Nephron progenitor cell (in vitro differentiated cells): ENCODE measurements at regions not wholly inside any gene's neighbourhood (a gene's known extent, or its start where the extent isn't known, plus 50 kb on each side); places are given as distances from the start of the nearest gene placed in this dataset.
"Not testable (repeated sequence)": the region's sequence is repeated elsewhere in the genome, so short reads cannot be mapped to it uniquely, and the experiment has no call there.

Source experiments
- DNase-seq: peaks from one replicate; pipeline ENCODE4 v3.0.0; 2021
- H3K27ac Mint-ChIP-seq: 2 replicates; pipeline ENCODE4 v1.8.0; 2021; ENCODE audit warnings: mild to moderate bottlenecking, moderate library complexity, mixed read lengths
- H3K27me3 Mint-ChIP-seq: 2 replicates; pipeline ENCODE4 v1.8.0; 2021; ENCODE audit warnings: mild to moderate bottlenecking, low read depth, mixed read lengths; ENCODE audit not compliant: poor library complexity
- H3K36me3 Mint-ChIP-seq: 2 replicates; pipeline ENCODE4 v1.8.0; 2021; ENCODE audit warnings: low read depth, mixed read lengths
- H3K4me1 Mint-ChIP-seq: 2 replicates; pipeline ENCODE4 v1.8.0; 2021; ENCODE audit warnings: mixed read lengths
- H3K4me3 Mint-ChIP-seq: 2 replicates; pipeline ENCODE4 v1.8.0; 2021; ENCODE audit warnings: mild to moderate bottlenecking, moderate library complexity, mixed read lengths
- H3K9me3 Mint-ChIP-seq: 2 replicates; pipeline ENCODE4 v1.8.0; 2021; ENCODE audit warnings: mild to moderate bottlenecking, moderate library complexity, mixed read lengths
- CTCF ChIP-seq: fragments of 200-600 bp; sonication (generic); IDR thresholded peaks from 2 replicates; pipeline ENCODE4 v1.5.0; 2021; ENCODE audit warnings: antibody characterized with exemption

GRCh38 chr20:29427201-29428060 lies 1830.0 kb upstream of the DEFB115 start:
- TF ChIP-seq CTCF: no peak
- H3K4me3 Mint-ChIP-seq: no peak overlapping the region
- H3K27me3 Mint-ChIP-seq: no peaks in the 10 kb centered on the region
- H3K36me3 Mint-ChIP-seq: no peaks in the 10 kb centered on the region
- no peak for DNase-seq
- no peak overlapping the region for H3K27ac Mint-ChIP-seq
- H3K9me3 Mint-ChIP-seq: peaks cover 46% of the 10 kb centered on the region
- H3K4me1 Mint-ChIP-seq: no peaks in the 10 kb centered on the region

- TF ChIP-seq CTCF: no peak
- no peaks in the 10 kb centered on the region for H3K36me3 Mint-ChIP-seq
- no peak overlapping the region for H3K4me3 Mint-ChIP-seq
- no peaks in the 10 kb centered on the region for H3K4me1 Mint-ChIP-seq
- no peak overlapping the region for H3K27ac Mint-ChIP-seq
- peaks cover 41% of the 10 kb centered on the region for H3K9me3 Mint-ChIP-seq
- no peaks in the 10 kb centered on the region for H3K27me3 Mint-ChIP-seq
- no peak for DNase-seq
These were observed 1826.9 kb upstream of the DEFB115 start for GRCh38 chr20:29430531-29430930.

- H3K36me3 Mint-ChIP-seq, H3K27ac Mint-ChIP-seq, DNase-seq, H3K4me1 Mint-ChIP-seq, H3K27me3 Mint-ChIP-seq, H3K4me3 Mint-ChIP-seq: not testable (repeated sequence)
- peaks cover 49% of the 10 kb centered on the region for H3K9me3 Mint-ChIP-seq
These were observed 1816.7 kb upstream of the DEFB115 start for GRCh38 chr20:29440721-29441120.

- peaks cover 41% of the 10 kb centered on the region for H3K9me3 Mint-ChIP-seq
- not testable (repeated sequence) for DNase-seq, H3K36me3 Mint-ChIP-seq, H3K27me3 Mint-ChIP-seq, H3K4me1 Mint-ChIP-seq, H3K27ac Mint-ChIP-seq, H3K4me3 Mint-ChIP-seq
These were observed 1814.2 kb upstream of the DEFB115 start for GRCh38 chr20:29443206-29443781.

GRCh38 chr20:29443819-29444218 lies 1813.6 kb upstream of the DEFB115 start:
- H3K4me1 Mint-ChIP-seq: no peaks in the 10 kb centered on the region
- H3K27ac Mint-ChIP-seq: no peak overlapping the region
- H3K9me3 Mint-ChIP-seq: peaks cover 36% of the 10 kb centered on the region
- peaks cover 4% of the 10 kb centered on the region for H3K27me3 Mint-ChIP-seq
- no peak for DNase-seq
- H3K36me3 Mint-ChIP-seq: no peaks in the 10 kb centered on the region
- TF ChIP-seq CTCF: no peak
- H3K4me3 Mint-ChIP-seq: no peak overlapping the region

GRCh38 chr20:29445050-29445907 lies 1812.2 kb upstream of the DEFB115 start:
- peaks cover 41% of the 10 kb centered on the region for H3K9me3 Mint-ChIP-seq
- not testable (repeated sequence) for H3K27ac Mint-ChIP-seq, H3K4me1 Mint-ChIP-seq, H3K4me3 Mint-ChIP-seq, H3K27me3 Mint-ChIP-seq, DNase-seq, H3K36me3 Mint-ChIP-seq

- H3K27me3 Mint-ChIP-seq, DNase-seq: not testable (repeated sequence)
These were observed 1809.7 kb upstream of the DEFB115 start for GRCh38 chr20:29447517-29448484.

More at GRCh38 chr20:29447517-29448484, 1809.7 kb upstream of the DEFB115 start:
- H3K36me3 Mint-ChIP-seq, H3K4me3 Mint-ChIP-seq, H3K27ac Mint-ChIP-seq, H3K4me1 Mint-ChIP-seq: not testable (repeated sequence)
- peaks cover 40% of the 10 kb centered on the region for H3K9me3 Mint-ChIP-seq
